Prostate gland (tissue), 2 donors: ENCODE measurements at regions not wholly inside any gene's neighbourhood (a gene's known extent, or its start where the extent isn't known, plus 50 kb on each side); places are given as distances from the start of the nearest gene placed in this dataset.

ENCODE experiments used
- CTCF ChIP-seq, 4 experiments: fragments of 200-600 bp in 2 of 4; fragments of 450-650 bp in 2 of 4; sonication (generic) in 2 of 4; IDR thresholded peaks; 1 replicate in 3 of 4; 2 replicates in 1 of 4; pipeline ENCODE4 v1.5.1; 2016 to 2019; ENCODE audit warnings: antibody characterized with exemption in 4 of 4, mild to moderate bottlenecking in 2 of 4, moderate library complexity in 2 of 4
- POLR2A ChIP-seq: fragments of 450-650 bp; IDR thresholded peaks from one replicate; pipeline ENCODE4 v1.6.1; 2016; ENCODE audit warnings: antibody characterized with exemption, mild to moderate bottlenecking
- POLR2AphosphoS5 ChIP-seq: sonication (generic); formaldehyde crosslinking; IDR thresholded peaks from one replicate; pipeline ENCODE4 v1.6.1; 2017; ENCODE audit warnings: antibody characterized with exemption

- TF ChIP-seq POLR2A: no peak
- no peak for TF ChIP-seq CTCF (IDR thresholded peaks at IDR 0.05)
- TF ChIP-seq POLR2AphosphoS5: no peak
Observed at GRCh38 chr3:8366219-8366810, 135.3 kb upstream of the LMCD1 start.
